ENCODE measurements at regions not wholly inside any gene's neighbourhood (a gene's known extent, or its start where the extent isn't known, plus 50 kb on each side); places are given as distances from the start of the nearest gene placed in this dataset.
A peak's percentile ranks its signal among the peaks of the same experiment; 100 is the strongest.

- DNase-seq (peak; percentile 7 to 13 (median 8)), ATAC-seq (ENCODE audit: insufficient read depth, low FRiP score) (no peak)
- TF ChIP-seq CTCF (IDR thresholded peaks at IDR 0.05; ENCODE audit: control extremely low read depth, extremely low read depth), result no peak
- Histone ChIP-seq H3K9me3 (ENCODE audit: control insufficient read depth in 4 of 4, insufficient read depth in 3 of 4, low read length in 3 of 4) (no peaks in the 10 kb centered on the region), H3K4me3 (no peak overlapping the region), H3K27ac (ENCODE audit: low read depth in 1 of 2, low read length in 1 of 2) (no peak overlapping the region), H3K27me3 (ENCODE audit: control insufficient read depth in 3 of 3, insufficient read depth in 3 of 3, low read length in 2 of 3) (no peaks in the 10 kb centered on the region), H3K9ac (ENCODE audit: insufficient read depth in 1 of 2, low read length in 2 of 2) (no peak overlapping the region), H3K4me1 (ENCODE audit: control insufficient read depth in 5 of 5, insufficient read depth in 5 of 5, low read length in 5 of 5) (no peaks in the 10 kb centered on the region), H3K36me3 (ENCODE audit: control insufficient read depth in 4 of 4, insufficient read depth in 4 of 4, low read length in 4 of 4) (no peaks in the 10 kb centered on the region)
- WGBS, 2 donors, result 15 to 25% methylated on average over 2 of the region's 2 CpGs
Observed at GRCh38 chr18:29147944-29148343, 971.0 kb upstream of the CDH2 start.

GRCh38 chr18:29146068-29146467 lies 969.1 kb upstream of the CDH2 start:
- Histone ChIP-seq H3K4me1 (ENCODE audit: control insufficient read depth in 5 of 5, insufficient read depth in 5 of 5, low read length in 5 of 5) (no peaks in the 10 kb centered on the region), H3K27ac (ENCODE audit: low read depth in 1 of 2, low read length in 1 of 2) (no peak overlapping the region), H3K4me3 (no peak overlapping the region), H3K36me3 (ENCODE audit: control insufficient read depth in 4 of 4, insufficient read depth in 4 of 4, low read length in 4 of 4) (no peaks in the 10 kb centered on the region), H3K27me3 (ENCODE audit: control insufficient read depth in 3 of 3, insufficient read depth in 3 of 3, low read length in 2 of 3) (no peaks in the 10 kb centered on the region), H3K9ac (ENCODE audit: insufficient read depth in 1 of 2, low read length in 2 of 2) (no peak overlapping the region), H3K9me3 (ENCODE audit: control insufficient read depth in 4 of 4, insufficient read depth in 3 of 4, low read length in 3 of 4) (no peaks in the 10 kb centered on the region)
- WGBS, 2 donors, result 25 to 33% methylated on average over 4 of the region's 4 CpGs
- no peak for TF ChIP-seq CTCF (IDR thresholded peaks at IDR 0.05; ENCODE audit: control extremely low read depth, extremely low read depth)
- peak in 2 of 3 donors; percentile 6 to 10 for DNase-seq
- ATAC-seq (ENCODE audit: insufficient read depth, low FRiP score), result no peak

- H3K36me3 ChIP-seq (ENCODE audit: control insufficient read depth in 4 of 4, insufficient read depth in 4 of 4, low read length in 4 of 4), result no peaks in the 10 kb centered on the region
- DNase-seq (no peak), ATAC-seq (ENCODE audit: insufficient read depth, low FRiP score) (no peak)
- H3K4me3 ChIP-seq, result no peak overlapping the region
- H3K27me3 ChIP-seq (ENCODE audit: control insufficient read depth in 3 of 3, insufficient read depth in 3 of 3, low read length in 2 of 3), result no peaks in the 10 kb centered on the region
- H3K4me1 ChIP-seq (ENCODE audit: control insufficient read depth in 5 of 5, insufficient read depth in 5 of 5, low read length in 5 of 5), result no peaks in the 10 kb centered on the region
- TF ChIP-seq CTCF (IDR thresholded peaks at IDR 0.05; ENCODE audit: control extremely low read depth, extremely low read depth), result no peak
- H3K27ac ChIP-seq (ENCODE audit: low read depth in 1 of 2, low read length in 1 of 2), result no peak overlapping the region
- H3K9me3 ChIP-seq (ENCODE audit: control insufficient read depth in 4 of 4, insufficient read depth in 3 of 4, low read length in 3 of 4), result no peaks in the 10 kb centered on the region
- H3K9ac ChIP-seq (ENCODE audit: insufficient read depth in 1 of 2, low read length in 2 of 2), result no peak overlapping the region
- WGBS, 2 donors, result 87% methylated on average over 2 of the region's 2 CpGs
Observed at GRCh38 chr18:29140590-29140989, 963.7 kb upstream of the CDH2 start.

- ATAC-seq (ENCODE audit: insufficient read depth, low FRiP score) (no peak), DNase-seq (no peak)
- Histone ChIP-seq H3K4me3 (no peak overlapping the region), H3K9me3 (ENCODE audit: control insufficient read depth in 4 of 4, insufficient read depth in 3 of 4, low read length in 3 of 4) (no peaks in the 10 kb centered on the region), H3K27me3 (ENCODE audit: control insufficient read depth in 3 of 3, insufficient read depth in 3 of 3, low read length in 2 of 3) (no peaks in the 10 kb centered on the region), H3K27ac (ENCODE audit: low read depth in 1 of 2, low read length in 1 of 2) (no peak overlapping the region), H3K9ac (ENCODE audit: insufficient read depth in 1 of 2, low read length in 2 of 2) (no peak overlapping the region), H3K36me3 (ENCODE audit: control insufficient read depth in 4 of 4, insufficient read depth in 4 of 4, low read length in 4 of 4) (no peaks in the 10 kb centered on the region), H3K4me1 (ENCODE audit: control insufficient read depth in 5 of 5, insufficient read depth in 5 of 5, low read length in 5 of 5) (no peaks in the 10 kb centered on the region)
- no peak for TF ChIP-seq CTCF (IDR thresholded peaks at IDR 0.05; ENCODE audit: control extremely low read depth, extremely low read depth)
- 84 to 92% methylated on average over 1 of the region's 1 CpG for WGBS, 2 donors
Observed at GRCh38 chr18:29137773-29138495, 961.0 kb upstream of the CDH2 start.

All from lung (tissue), 11 donors.